Caco-2 (cell line): ENCODE measurements at regions not wholly inside any gene's neighbourhood (a gene's known extent, or its start where the extent isn't known, plus 50 kb on each side); places are given as distances from the start of the nearest gene placed in this dataset.

ENCODE experiments used
- BruUV-seq: library from RNA; stranded (reverse); fragments of 400-500 nt; replicated peaks from 2 replicates; lab custom pipeline; 2021; lab: Mats Ljungman, UMichigan
- CTCF ChIA-PET: fragments of 300-600 bp; sonication (Branson Sonifier 250); formaldehyde crosslinking; loops from one replicate; lab custom pipeline; 2022; ENCODE audit warnings: antibody characterized with exemption; lab: Charles Lee
- POLR2A ChIA-PET: fragments of 300-600 bp; sonication (Branson Sonifier 250); formaldehyde crosslinking; loops from one replicate; lab custom pipeline; 2022; ENCODE audit warnings: antibody characterized with exemption; lab: Charles Lee
- DNase-seq, 2 experiments: peaks; one replicate each; pipeline versions ENCODE4 v3.0.0 to v3.0.0-alpha.2; 2020 to 2022
- H3K27me3 ChIP-seq: replicated peaks from 2 replicates; pipeline ENCODE4 v1.6.0; 2011; ENCODE audit warnings: low read length; ENCODE audit not compliant: control insufficient read depth, insufficient read depth
- H3K36me3 ChIP-seq: 2 replicates; pipeline ENCODE4 v1.5.1; 2011; ENCODE audit warnings: low read length; ENCODE audit not compliant: control insufficient read depth, insufficient read depth
- H3K4me1 ChIP-seq: fragments of 250-450 bp; sonication (Bioruptor Pico); 2 replicates; pipeline ENCODE4 v1.5.1; 2020; ENCODE audit warnings: mild to moderate bottlenecking
- H3K4me3 ChIP-seq: 2 replicates; pipeline ENCODE4 v1.5.1; 2011; ENCODE audit warnings: low read depth, mild to moderate bottlenecking, control low read depth, low read length
- H3K9me3 ChIP-seq: fragments of 250-450 bp; sonication (Bioruptor Pico); 2 replicates; pipeline ENCODE4 v1.5.1; 2020; ENCODE audit warnings: mild to moderate bottlenecking, moderate library complexity
- H3K27ac Mint-ChIP-seq: one replicate; pipeline ENCODE4 v1.8.0; 2022; ENCODE audit warnings: mixed read lengths; ENCODE audit not compliant: unreplicated experiment
- H3K27me3 Mint-ChIP-seq: one replicate; pipeline ENCODE4 v1.8.0; 2022; ENCODE audit warnings: mixed read lengths; ENCODE audit not compliant: insufficient read depth, unreplicated experiment
- H3K36me3 Mint-ChIP-seq: one replicate; pipeline ENCODE4 v1.8.0; 2022; ENCODE audit warnings: mild to moderate bottlenecking, mixed read lengths; ENCODE audit not compliant: insufficient read depth, unreplicated experiment
- H3K4me1 Mint-ChIP-seq: one replicate; pipeline ENCODE4 v1.8.0; 2022; ENCODE audit warnings: low read depth, mixed read lengths; ENCODE audit not compliant: unreplicated experiment
- H3K4me3 Mint-ChIP-seq: one replicate; pipeline ENCODE4 v1.8.0; 2022; ENCODE audit warnings: mild to moderate bottlenecking, moderate library complexity, mixed read lengths; ENCODE audit not compliant: unreplicated experiment
- H3K9me3 Mint-ChIP-seq: one replicate; pipeline ENCODE4 v1.8.0; 2022; ENCODE audit warnings: mixed read lengths; ENCODE audit not compliant: unreplicated experiment
- CTCF ChIP-seq, 2 experiments: fragments of 200-600 bp in 1 of 2; IDR thresholded peaks; 1 replicate in 1 of 2; 2 replicates in 1 of 2; pipeline versions ENCODE4 v1.5.1 to v1.8.0; 2011 to 2022; ENCODE audit warnings: antibody characterized with exemption in 1 of 2, control low read depth in 1 of 2, inconsistent platforms in 1 of 2, low read depth in 1 of 2, low read length in 1 of 2, mild to moderate bottlenecking in 1 of 2, moderate library complexity in 1 of 2; ENCODE audit not compliant: insufficient read depth in 1 of 2, severe bottlenecking in 1 of 2, unreplicated experiment in 1 of 2
- intact Hi-C: fragments of 100-400 bp; cut with micrococcal nuclease; formaldehyde crosslinking; loops from one replicate; pipeline ENCODE4 v1.10.0; 2022; ENCODE audit not compliant: unreplicated experiment

DNA sequence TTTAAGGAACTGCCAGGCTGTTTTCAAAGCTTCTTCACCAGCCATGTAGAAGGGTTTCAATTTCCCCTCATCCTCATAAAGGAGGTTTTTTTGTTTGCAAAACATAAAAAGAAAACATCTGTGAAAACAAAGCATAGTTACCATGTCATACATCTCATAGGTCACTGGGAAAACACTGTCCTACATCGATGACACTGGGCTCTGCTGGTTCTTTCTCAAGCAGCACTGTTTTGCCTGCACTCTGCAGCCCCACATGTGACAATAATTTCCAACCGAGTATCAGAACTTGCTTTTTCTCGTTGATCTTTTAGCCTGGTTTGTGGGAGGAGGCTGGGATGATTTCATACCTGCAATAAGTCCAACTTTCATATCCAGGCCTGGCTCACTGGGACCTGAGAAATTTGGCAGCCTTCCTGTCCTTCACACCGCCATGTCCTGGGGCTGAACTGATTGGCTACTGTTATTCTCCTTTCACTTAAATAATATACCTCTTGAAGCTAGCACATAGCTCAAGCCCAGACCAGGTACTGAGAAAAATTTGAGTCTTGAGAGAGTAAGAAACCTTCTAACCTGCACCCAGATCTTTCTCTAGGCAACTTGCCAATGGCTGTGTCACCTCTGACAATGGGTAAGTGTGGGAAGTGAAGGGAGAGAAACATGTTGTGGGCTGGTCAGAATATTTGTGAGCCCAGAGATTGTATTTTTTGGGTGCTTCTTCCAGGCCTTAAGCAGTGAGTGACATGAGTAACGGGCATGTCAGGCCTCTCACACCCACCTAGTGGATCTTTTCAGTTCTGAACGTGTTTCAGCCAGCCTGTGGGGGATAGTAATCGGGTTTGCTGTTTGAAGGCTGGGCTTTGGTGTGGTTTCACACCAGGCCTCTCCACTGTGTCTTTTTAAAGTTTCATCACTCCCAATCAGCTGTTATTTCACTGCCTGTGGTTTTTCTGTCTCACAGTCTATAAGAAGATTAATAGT lies 502.8 kb downstream of the NTRK2 start:
- BruUV-seq: no TSS peak
- Mint-ChIP-seq H3K4me3 (no peak overlapping the region), H3K4me1 (peaks cover 2% of the 10 kb centered on the region), H3K9me3 (no peaks in the 10 kb centered on the region), H3K27ac (no peak overlapping the region), H3K36me3 (no peaks in the 10 kb centered on the region), H3K27me3 (no peaks in the 10 kb centered on the region)
- no peaks in the 10 kb centered on the region for H3K9me3 ChIP-seq
- H3K4me3 ChIP-seq: no peak overlapping the region
- no peaks in the 10 kb centered on the region for H3K27me3 ChIP-seq
- H3K4me1 ChIP-seq: no peaks in the 10 kb centered on the region
- no peak for TF ChIP-seq CTCF (IDR thresholded peaks at IDR 0.05; ENCODE audit: insufficient read depth in 1 of 2, low read depth in 1 of 2, low read length in 1 of 2, severe bottlenecking in 1 of 2, unreplicated experiment in 1 of 2)
- no peak for DNase-seq
- ChIA-PET POLR2A (no interaction called here), CTCF (no interaction called here)
- intact Hi-C loops: no loop called here
- H3K36me3 ChIP-seq: no peaks in the 10 kb centered on the region

DNA sequence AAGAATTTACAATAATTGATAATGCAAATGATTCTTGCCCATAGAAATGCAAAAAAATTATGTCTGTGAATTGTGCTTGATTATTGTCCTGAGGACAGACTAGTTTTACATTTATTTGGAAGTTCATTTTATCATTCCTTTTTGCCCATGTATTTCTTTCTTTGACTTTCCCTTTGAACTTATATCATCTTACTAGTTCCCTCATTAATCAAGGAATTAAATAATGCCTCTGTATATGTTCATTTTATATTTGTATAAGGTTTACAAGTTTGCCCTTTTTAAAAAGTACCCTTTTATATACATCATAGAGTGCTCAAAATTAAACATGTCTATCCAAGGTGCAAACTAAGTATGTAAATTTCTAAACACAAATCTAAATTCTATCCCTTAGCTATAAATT lies 501.6 kb downstream of the NTRK2 start:
- TF ChIP-seq CTCF (IDR thresholded peaks at IDR 0.05; ENCODE audit: insufficient read depth in 1 of 2, low read depth in 1 of 2, low read length in 1 of 2, severe bottlenecking in 1 of 2, unreplicated experiment in 1 of 2): no peak
- Histone ChIP-seq H3K27me3 (no peaks in the 10 kb centered on the region), H3K36me3 (no peaks in the 10 kb centered on the region), H3K9me3 (no peaks in the 10 kb centered on the region), H3K4me3 (no peak overlapping the region), H3K4me1 (no peaks in the 10 kb centered on the region)
- Mint-ChIP-seq H3K9me3 (no peaks in the 10 kb centered on the region), H3K36me3 (no peaks in the 10 kb centered on the region), H3K27me3 (no peaks in the 10 kb centered on the region), H3K27ac (no peak overlapping the region), H3K4me3 (no peak overlapping the region), H3K4me1 (peaks cover 7% of the 10 kb centered on the region)
- intact Hi-C loops: no loop called here
- BruUV-seq: no TSS peak
- DNase-seq: no peak
- ChIA-PET CTCF (no interaction called here), POLR2A (no interaction called here)

- ChIA-PET POLR2A (no interaction called here), CTCF (no interaction called here)
- Mint-ChIP-seq H3K27ac (no peak overlapping the region), H3K36me3 (no peaks in the 10 kb centered on the region), H3K27me3 (no peaks in the 10 kb centered on the region), H3K4me3 (no peak overlapping the region), H3K4me1 (peaks cover 7% of the 10 kb centered on the region), H3K9me3 (no peaks in the 10 kb centered on the region)
- no peak for DNase-seq
- Histone ChIP-seq H3K27me3 (no peaks in the 10 kb centered on the region), H3K4me1 (no peaks in the 10 kb centered on the region), H3K36me3 (no peaks in the 10 kb centered on the region), H3K9me3 (no peaks in the 10 kb centered on the region), H3K4me3 (no peak overlapping the region)
- intact Hi-C loops: loop anchor here (2.0 kb wide), 1 partner anchor 50 kb away; no protein-coding TSS in a partner anchor
- no TSS peak for BruUV-seq
- no peak for TF ChIP-seq CTCF (IDR thresholded peaks at IDR 0.05; ENCODE audit: insufficient read depth in 1 of 2, low read depth in 1 of 2, low read length in 1 of 2, severe bottlenecking in 1 of 2, unreplicated experiment in 1 of 2)
These were observed 498.9 kb downstream of the NTRK2 start for GRCh38 chr9:85168412-85168811.
